NCI-H2227 (cell line): ENCODE measurements at regions not wholly inside any gene's neighbourhood (a gene's known extent, or its start where the extent isn't known, plus 50 kb on each side); places are given as distances from the start of the nearest gene placed in this dataset.
A peak's percentile ranks its signal among the peaks of the same experiment; 100 is the strongest.
"Not testable (repeated sequence)": the region's sequence is repeated elsewhere in the genome, so short reads cannot be mapped to it uniquely, and the experiment has no call there.

Experiments used
- DNase-seq: peaks from one replicate; lab custom pipeline; 2025; ENCODE audit not compliant: unreplicated experiment; lab: John Stamatoyannopoulos, UW

- DNase-seq, result no peak
Observed at GRCh38 chr14:39734306-39734705, 302.1 kb upstream of the FBXO33 start.

DNA sequence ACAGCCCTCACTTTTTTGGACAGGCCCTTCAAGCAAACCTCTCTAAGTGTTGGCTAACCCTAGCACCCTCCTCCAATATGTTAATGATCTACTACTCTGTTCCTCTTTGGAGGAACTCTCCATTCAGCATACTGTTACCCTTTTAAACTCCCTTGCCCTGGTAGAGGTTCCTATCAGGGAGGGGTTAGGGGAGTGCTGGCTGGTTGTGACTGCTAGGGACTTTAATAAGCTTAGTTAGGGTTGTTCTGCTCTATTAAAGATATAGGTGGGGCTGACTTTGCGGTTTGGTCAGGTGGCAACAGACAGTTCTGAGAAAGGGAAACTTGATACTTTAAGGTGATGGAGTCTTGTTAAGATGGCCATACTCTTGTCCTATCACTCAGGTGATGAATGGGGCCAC is 301.5 kb upstream of the FBXO33 start:
- DNase-seq, result no peak

GRCh38 chr14:39731912-39732311 is 299.7 kb upstream of the FBXO33 start:
- no peak for DNase-seq

GRCh38 chr14:39726563-39726962 is 294.3 kb upstream of the FBXO33 start:
- no peak for DNase-seq

- no peak for DNase-seq
Observed at GRCh38 chr14:39722547-39723273, 290.5 kb upstream of the FBXO33 start.

- DNase-seq, result peak; percentile 64
Observed at GRCh38 chr14:39716987-39717570, 284.8 kb upstream of the FBXO33 start.

DNA sequence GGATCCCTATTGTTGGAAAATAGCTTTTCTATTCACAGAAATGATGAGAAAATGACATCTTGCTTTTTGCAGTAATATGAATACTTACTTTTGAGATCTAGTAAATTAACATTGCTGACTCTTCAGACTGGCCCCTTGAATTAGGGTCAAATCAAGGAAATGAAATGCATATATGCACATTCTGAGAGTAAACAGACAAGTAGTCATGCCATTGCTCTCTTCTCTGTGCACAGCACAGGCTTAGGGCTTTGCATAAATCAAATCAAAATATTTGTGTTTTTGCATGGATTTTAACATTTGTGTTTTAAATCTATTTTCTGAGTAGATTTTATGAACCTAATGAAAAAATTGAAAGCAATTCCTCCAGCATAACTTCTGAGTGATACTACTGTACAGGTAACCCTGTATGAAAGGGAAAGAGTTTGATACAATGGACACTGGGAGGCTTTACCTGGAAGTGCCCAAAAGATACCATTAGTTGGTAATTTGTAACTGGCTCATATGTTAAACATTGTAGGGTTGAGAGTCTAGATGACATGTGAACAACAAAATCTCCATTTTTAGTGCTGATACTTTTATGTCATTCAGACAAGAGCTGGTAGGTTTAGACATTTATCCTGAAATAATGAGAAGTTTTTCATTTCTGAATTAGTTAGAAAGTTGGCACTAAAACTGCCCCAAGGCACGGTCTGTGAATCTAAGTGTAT is 280.2 kb upstream of the FBXO33 start:
- DNase-seq, result no peak

DNA sequence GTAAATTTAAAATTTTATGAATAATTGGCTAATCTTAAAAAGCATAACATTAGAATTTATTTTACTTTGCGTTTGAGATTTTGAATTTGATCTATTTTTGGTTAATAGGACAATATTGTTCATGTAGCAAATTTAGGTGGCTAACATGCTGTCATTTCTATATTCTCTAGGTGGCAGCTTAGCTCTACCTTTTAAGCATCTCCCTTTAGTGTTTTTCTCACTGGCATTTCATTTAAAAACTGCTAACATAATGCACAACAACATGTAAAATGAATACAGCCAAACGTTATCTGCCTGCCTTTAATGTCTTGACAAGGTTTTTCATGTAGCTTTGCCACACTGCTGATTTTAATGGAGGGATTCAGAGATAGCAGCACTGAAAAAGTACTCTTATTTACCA is 272.4 kb upstream of the FBXO33 start:
- DNase-seq, result no peak

GRCh38 chr14:39694341-39694740 is 262.1 kb upstream of the FBXO33 start:
- no peak for DNase-seq

- DNase-seq, result no peak
Observed at GRCh38 chr14:39683691-39684260, 251.5 kb upstream of the FBXO33 start.

DNA sequence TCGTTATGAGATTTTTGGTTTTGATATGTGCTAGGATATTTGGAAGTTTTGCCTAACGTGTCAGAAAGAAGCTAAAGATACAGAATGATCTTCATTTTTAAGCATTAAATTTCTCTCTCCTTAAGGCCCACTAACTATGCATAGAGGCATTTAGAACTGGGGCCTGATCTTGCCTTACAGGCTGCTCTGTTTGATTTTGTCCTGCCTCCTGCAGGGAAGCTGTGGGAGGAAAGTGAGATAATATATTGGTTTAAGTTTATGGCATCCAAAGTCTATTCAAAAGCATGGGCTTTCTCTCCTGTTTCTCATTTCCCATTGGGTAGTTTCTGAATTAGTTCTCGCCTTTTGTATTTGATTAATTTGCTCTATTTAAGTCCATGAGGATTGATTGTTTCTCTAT is 250.3 kb upstream of the FBXO33 start:
- DNase-seq, result no peak

GRCh38 chr14:39681782-39682399 is 249.7 kb upstream of the FBXO33 start:
- DNase-seq, result no peak

- DNase-seq, result no peak
Observed at GRCh38 chr14:39680777-39681176, 248.5 kb upstream of the FBXO33 start.

DNA sequence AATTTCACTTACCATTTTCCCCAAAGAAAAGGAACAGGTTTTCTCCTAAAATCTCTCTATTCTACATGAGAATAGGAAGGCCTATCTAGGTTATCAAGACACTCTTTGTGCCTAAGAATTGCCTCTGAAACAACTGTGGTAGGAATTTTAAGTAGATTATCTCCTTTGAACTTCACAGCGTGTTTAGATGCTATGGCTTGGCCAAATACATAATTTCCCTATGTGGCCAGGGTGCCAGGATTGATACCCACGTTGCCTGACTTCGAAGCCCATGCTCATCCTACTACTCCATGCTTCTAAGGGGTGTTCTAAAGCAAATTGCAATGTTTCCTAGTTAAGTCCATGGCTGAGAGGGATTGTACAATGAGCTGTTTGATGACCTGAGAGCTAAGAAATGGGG is 241.5 kb upstream of the FBXO33 start:
- no peak for DNase-seq

GRCh38 chr14:39673270-39673711 is 241.1 kb upstream of the FBXO33 start:
- DNase-seq, result no peak

DNA sequence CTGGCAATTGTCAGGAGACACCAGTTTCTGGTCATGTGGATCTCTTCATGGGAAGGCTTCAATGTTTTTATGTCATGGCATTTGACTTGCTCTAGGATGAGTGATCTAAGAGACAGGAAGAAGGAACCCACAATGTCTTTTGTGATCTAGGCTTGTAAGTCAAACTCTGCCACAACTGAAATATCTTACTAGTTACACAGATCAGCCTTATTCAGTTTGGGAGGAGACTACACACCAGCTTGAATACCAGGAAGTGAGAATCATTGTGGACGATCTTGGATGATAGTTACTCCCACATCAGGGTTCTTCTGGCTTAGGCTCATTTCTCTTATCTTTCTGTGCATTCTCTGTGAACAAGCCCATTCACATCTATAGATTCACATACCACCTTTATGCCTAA is 236.2 kb upstream of the FBXO33 start:
- DNase-seq, result no peak

DNA sequence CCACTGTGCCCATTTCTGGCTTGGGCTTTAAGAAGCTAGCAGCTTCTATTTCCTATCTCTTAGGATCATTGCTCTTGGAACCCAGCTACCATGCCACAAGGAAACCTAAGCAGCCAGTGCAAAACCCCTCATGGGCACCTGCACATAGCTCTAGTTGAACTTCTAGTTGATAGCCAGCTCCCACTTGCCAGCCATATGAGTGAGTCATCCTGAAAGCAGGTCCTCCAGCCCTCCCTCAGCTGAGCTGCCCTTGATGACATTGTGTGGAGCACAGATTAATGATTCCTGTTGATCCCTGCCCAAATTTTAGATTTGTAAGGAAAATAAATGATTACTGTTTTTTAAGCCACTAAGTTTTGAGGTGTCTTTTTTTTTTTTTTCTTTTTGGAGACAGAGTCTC is 234.2 kb upstream of the FBXO33 start:
- no peak for DNase-seq

GRCh38 chr14:39665075-39665475 is 232.8 kb upstream of the FBXO33 start:
- no peak for DNase-seq

GRCh38 chr14:39664646-39665045 is 232.4 kb upstream of the FBXO33 start:
- DNase-seq, result no peak

GRCh38 chr14:39641224-39641623 is 209.0 kb upstream of the FBXO33 start:
- DNase-seq, result no peak

- not testable (repeated sequence) for DNase-seq
Observed at GRCh38 chr14:39639009-39639408, 206.8 kb upstream of the FBXO33 start.
